NB4 (cell line): ENCODE measurements at regions not wholly inside any gene's neighbourhood (a gene's known extent, or its start where the extent isn't known, plus 50 kb on each side); places are given as distances from the start of the nearest gene placed in this dataset.

ENCODE experiments used
- CTCF ChIP-seq: IDR thresholded peaks from one replicate; pipeline ENCODE4 v1.5.1; 2012; ENCODE audit warnings: low read depth, low read length
- MAX ChIP-seq: IDR thresholded peaks from 2 replicates; pipeline ENCODE4 v1.6.1; 2011; ENCODE audit warnings: low read depth, low read length
- POLR2A ChIP-seq: IDR thresholded peaks from 2 replicates; pipeline ENCODE4 v1.6.1; 2011; ENCODE audit warnings: mild to moderate bottlenecking; ENCODE audit not compliant: insufficient read length; ENCODE audit errors: extremely low read depth

- TF ChIP-seq CTCF (no peak), POLR2A (no peak), MAX (no peak)
These were observed 50.7 kb upstream of the ST6GALNAC3 start for GRCh38 chr1:76023669-76024435.
